ENCODE measurements at regions not wholly inside any gene's neighbourhood (a gene's known extent, or its start where the extent isn't known, plus 50 kb on each side); places are given as distances from the start of the nearest gene placed in this dataset.
"Not testable (repeated sequence)": the region's sequence is repeated elsewhere in the genome, so short reads cannot be mapped to it uniquely, and the experiment has no call there.

GRCh38 chr17:20727201-20727600 is 147.7 kb downstream of the CDRT15L2 start:
- TF ChIP-seq REST (IDR thresholded peaks at IDR 0.05; ENCODE audit: borderline replicate concordance); REST (CRISPR knock-in tag; IDR thresholded peaks at IDR 0.05; ENCODE audit: low read depth); GABPB1 (CRISPR knock-in tag; IDR thresholded peaks at IDR 0.05); CTCF (IDR thresholded peaks at IDR 0.05 in 2 of 3, conservative IDR thresholded peaks at IDR 0.05 in 1 of 3; ENCODE audit: insufficient read depth in 2 of 3, low read depth in 1 of 3, low read length in 3 of 3); ZNF232 (CRISPR knock-in tag; IDR thresholded peaks at IDR 0.05): not testable (repeated sequence)
